ENCODE measurements at regions not wholly inside any gene's neighbourhood (a gene's known extent, or its start where the extent isn't known, plus 50 kb on each side); places are given as distances from the start of the nearest gene placed in this dataset.

DNA sequence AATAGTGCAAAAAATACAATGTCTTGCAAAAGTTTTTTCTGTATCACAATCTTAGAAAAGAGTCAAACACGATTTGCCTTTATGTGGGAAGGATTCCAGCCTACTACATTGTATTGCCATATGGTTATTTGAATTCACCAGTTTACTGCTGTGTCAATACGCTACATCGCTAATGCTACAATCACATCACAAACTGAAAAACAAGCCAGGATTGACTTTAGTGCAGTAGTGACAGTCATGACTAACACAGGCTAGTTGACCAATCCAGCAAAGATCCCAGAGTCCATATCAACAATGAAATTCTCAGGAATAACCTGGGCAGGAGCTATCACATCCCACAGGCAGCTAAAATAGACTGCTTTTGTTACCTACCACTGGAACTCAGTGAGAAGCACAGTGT, 67.0 kb downstream of the IL12A start:
- ATAC-seq (ENCODE audit: low FRiP score in 2 of 2) (no peak), DNase-seq (no peak)
- 95 to 100% methylated on average over 3 of the region's 3 CpGs for WGBS, 2 donors

GRCh38 chr3:160057331-160057730, 68.7 kb downstream of the IL12A start:
- Histone ChIP-seq H3K4me1 (no peaks in the 10 kb centered on the region), H3K9me3 (no peaks in the 10 kb centered on the region), H3K27me3 (no peaks in the 10 kb centered on the region), H3K27ac (no peak overlapping the region), H3K36me3 (no peaks in the 10 kb centered on the region), H3K4me3 (no peak overlapping the region)
- 60 to 72% methylated on average over 2 of the region's 2 CpGs for WGBS, 2 donors
- TF ChIP-seq POLR2A (IDR thresholded peaks at IDR 0.05) (no peak), POLR2AphosphoS5 (IDR thresholded peaks at IDR 0.05) (no peak), EP300 (IDR thresholded peaks at IDR 0.05) (no peak)
- TF ChIP-seq, protein P1, sequence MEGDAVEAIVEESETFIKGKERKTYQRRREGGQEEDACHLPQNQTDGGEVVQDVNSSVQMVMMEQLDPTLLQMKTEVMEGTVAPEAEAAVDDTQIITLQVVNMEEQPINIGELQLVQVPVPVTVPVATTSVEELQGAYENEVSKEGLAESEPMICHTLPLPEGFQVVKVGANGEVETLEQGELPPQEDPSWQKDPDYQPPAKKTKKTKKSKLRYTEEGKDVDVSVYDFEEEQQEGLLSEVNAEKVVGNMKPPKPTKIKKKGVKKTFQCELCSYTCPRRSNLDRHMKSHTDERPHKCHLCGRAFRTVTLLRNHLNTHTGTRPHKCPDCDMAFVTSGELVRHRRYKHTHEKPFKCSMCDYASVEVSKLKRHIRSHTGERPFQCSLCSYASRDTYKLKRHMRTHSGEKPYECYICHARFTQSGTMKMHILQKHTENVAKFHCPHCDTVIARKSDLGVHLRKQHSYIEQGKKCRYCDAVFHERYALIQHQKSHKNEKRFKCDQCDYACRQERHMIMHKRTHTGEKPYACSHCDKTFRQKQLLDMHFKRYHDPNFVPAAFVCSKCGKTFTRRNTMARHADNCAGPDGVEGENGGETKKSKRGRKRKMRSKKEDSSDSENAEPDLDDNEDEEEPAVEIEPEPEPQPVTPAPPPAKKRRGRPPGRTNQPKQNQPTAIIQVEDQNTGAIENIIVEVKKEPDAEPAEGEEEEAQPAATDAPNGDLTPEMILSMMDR (IDR thresholded peaks at IDR 0.05): no peak
- no peak for DNase-seq
- ATAC-seq (ENCODE audit: low FRiP score in 2 of 2): no peak

More for the DNA sequence above, 67.0 kb downstream of the IL12A start:
- Histone ChIP-seq H3K4me1 (no peaks in the 10 kb centered on the region), H3K36me3 (no peaks in the 10 kb centered on the region), H3K9me3 (no peaks in the 10 kb centered on the region), H3K27me3 (no peaks in the 10 kb centered on the region), H3K27ac (no peak overlapping the region), H3K4me3 (no peak overlapping the region)
- no peak for TF ChIP-seq POLR2A (IDR thresholded peaks at IDR 0.05)
- TF ChIP-seq, protein P1 (IDR thresholded peaks at IDR 0.05): no peak
- TF ChIP-seq POLR2AphosphoS5 (IDR thresholded peaks at IDR 0.05): no peak
- no peak for TF ChIP-seq EP300 (IDR thresholded peaks at IDR 0.05)

GRCh38 chr3:160060409-160061027, 71.9 kb downstream of the IL12A start:
- peak in 1 of 2 donors; percentile 75 for DNase-seq

DNA sequence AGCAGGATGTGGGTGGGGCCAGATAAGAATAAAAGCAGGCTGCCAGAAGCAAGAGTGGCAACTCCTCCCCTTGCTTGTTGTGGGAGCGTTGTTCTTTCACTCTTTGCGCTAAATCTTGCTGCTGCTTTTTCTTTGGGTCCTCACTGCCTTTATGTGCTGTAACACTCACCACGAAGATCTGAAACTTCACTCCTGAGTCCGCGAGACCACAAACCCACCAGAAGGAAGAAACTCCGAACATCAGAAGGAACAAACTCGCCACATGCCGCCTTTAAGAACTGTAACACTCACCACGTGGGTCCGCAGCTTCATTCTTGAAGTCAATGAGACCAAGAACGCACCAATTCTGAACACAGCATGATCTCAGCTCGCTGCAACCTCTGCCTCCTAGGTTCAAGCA, 72.9 kb downstream of the IL12A start:
- H3K36me3 ChIP-seq: no peaks in the 10 kb centered on the region
- 78 to 82% methylated on average over 12 of the region's 12 CpGs for WGBS, 2 donors
- ATAC-seq (ENCODE audit: low FRiP score in 2 of 2): no peak
- H3K27me3 ChIP-seq: no peaks in the 10 kb centered on the region
- TF ChIP-seq, protein P1 (IDR thresholded peaks at IDR 0.05): no peak
- TF ChIP-seq POLR2A (IDR thresholded peaks at IDR 0.05): no peak
- no peak for TF ChIP-seq EP300 (IDR thresholded peaks at IDR 0.05)
- TF ChIP-seq POLR2AphosphoS5 (IDR thresholded peaks at IDR 0.05): no peak
- no peak for DNase-seq
- H3K4me1 ChIP-seq: no peaks in the 10 kb centered on the region
- H3K4me3 ChIP-seq: no peak overlapping the region
- no peak overlapping the region for H3K27ac ChIP-seq
- H3K9me3 ChIP-seq: no peaks in the 10 kb centered on the region

More at GRCh38 chr3:160060409-160061027, 71.9 kb downstream of the IL12A start:
- Histone ChIP-seq H3K27me3 (no peaks in the 10 kb centered on the region), H3K4me3 (no peak overlapping the region), H3K4me1 (no peaks in the 10 kb centered on the region), H3K9me3 (no peaks in the 10 kb centered on the region), H3K27ac (no peak overlapping the region), H3K36me3 (no peaks in the 10 kb centered on the region)
- 91% methylated on average over 4 to 29 of the region's 32 CpGs for WGBS, 2 donors
- TF ChIP-seq POLR2AphosphoS5 (IDR thresholded peaks at IDR 0.05) (no peak), POLR2A (IDR thresholded peaks at IDR 0.05) (no peak), EP300 (IDR thresholded peaks at IDR 0.05) (no peak)
- TF ChIP-seq, protein P1 (IDR thresholded peaks at IDR 0.05): no peak
- ATAC-seq (ENCODE audit: low FRiP score in 2 of 2): no peak

GRCh38 chr3:160065282-160065681, 76.6 kb downstream of the IL12A start:
- H3K36me3 ChIP-seq: no peaks in the 10 kb centered on the region
- DNase-seq (no peak), ATAC-seq (ENCODE audit: low FRiP score in 2 of 2) (no peak)
- TF ChIP-seq EP300 (IDR thresholded peaks at IDR 0.05): no peak
- TF ChIP-seq, protein P1 (IDR thresholded peaks at IDR 0.05): no peak
- TF ChIP-seq POLR2A (IDR thresholded peaks at IDR 0.05): no peak
- no peak for TF ChIP-seq POLR2AphosphoS5 (IDR thresholded peaks at IDR 0.05)
- no peaks in the 10 kb centered on the region for H3K4me1 ChIP-seq
- H3K27me3 ChIP-seq: no peaks in the 10 kb centered on the region
- H3K9me3 ChIP-seq: no peaks in the 10 kb centered on the region
- no peak overlapping the region for H3K4me3 ChIP-seq
- H3K27ac ChIP-seq: no peak overlapping the region
- 64 to 68% methylated on average over 4 of the region's 4 CpGs for WGBS, 2 donors
